GM12878 (cell line): ENCODE measurements at regions not wholly inside any gene's neighbourhood (a gene's known extent, or its start where the extent isn't known, plus 50 kb on each side); places are given as distances from the start of the nearest gene placed in this dataset.

Experiments
- BACH1 ChIP-seq: fragments of 450-650 bp; IDR thresholded peaks from 2 replicates; pipeline ENCODE4 v1.6.1; 2017; ENCODE audit warnings: mild to moderate bottlenecking, borderline replicate concordance
- NFXL1 ChIP-seq: fragments of 450-650 bp; IDR thresholded peaks from 2 replicates; pipeline ENCODE4 v1.6.1; 2017; ENCODE audit warnings: antibody characterized with exemption, mild to moderate bottlenecking, borderline replicate concordance
- POLR2A ChIP-seq: IDR thresholded peaks from 2 replicates; pipeline ENCODE4 v1.6.1; 2011; ENCODE audit warnings: low read depth, mild to moderate bottlenecking, low read length
- SRF ChIP-seq, 2 experiments: IDR thresholded peaks; 2 replicates each; pipeline ENCODE4 v1.6.1; 2011; ENCODE audit warnings: low read depth in 2 of 2, low read length in 2 of 2, mild to moderate bottlenecking in 1 of 2, moderate library complexity in 1 of 2
- TF ChIP-seq, protein P1 (sequence below), 3 experiments: IDR thresholded peaks in 2 of 3; conservative IDR thresholded peaks in 1 of 3; 2 replicates each; pipeline ENCODE4 v1.5.1; 2011; ENCODE audit warnings: low read depth in 3 of 3, low read length in 3 of 3, mild to moderate bottlenecking in 3 of 3, control low read depth in 2 of 3, moderate library complexity in 2 of 3, inconsistent platforms in 1 of 3, mixed read lengths in 1 of 3; ENCODE audit not compliant: control insufficient read depth in 2 of 3, insufficient read depth in 1 of 3; ENCODE audit errors: extremely low read depth in 1 of 3

GRCh38 chr14:98858158-98858557, 413.8 kb downstream of the BCL11B start:
- TF ChIP-seq, protein P1, sequence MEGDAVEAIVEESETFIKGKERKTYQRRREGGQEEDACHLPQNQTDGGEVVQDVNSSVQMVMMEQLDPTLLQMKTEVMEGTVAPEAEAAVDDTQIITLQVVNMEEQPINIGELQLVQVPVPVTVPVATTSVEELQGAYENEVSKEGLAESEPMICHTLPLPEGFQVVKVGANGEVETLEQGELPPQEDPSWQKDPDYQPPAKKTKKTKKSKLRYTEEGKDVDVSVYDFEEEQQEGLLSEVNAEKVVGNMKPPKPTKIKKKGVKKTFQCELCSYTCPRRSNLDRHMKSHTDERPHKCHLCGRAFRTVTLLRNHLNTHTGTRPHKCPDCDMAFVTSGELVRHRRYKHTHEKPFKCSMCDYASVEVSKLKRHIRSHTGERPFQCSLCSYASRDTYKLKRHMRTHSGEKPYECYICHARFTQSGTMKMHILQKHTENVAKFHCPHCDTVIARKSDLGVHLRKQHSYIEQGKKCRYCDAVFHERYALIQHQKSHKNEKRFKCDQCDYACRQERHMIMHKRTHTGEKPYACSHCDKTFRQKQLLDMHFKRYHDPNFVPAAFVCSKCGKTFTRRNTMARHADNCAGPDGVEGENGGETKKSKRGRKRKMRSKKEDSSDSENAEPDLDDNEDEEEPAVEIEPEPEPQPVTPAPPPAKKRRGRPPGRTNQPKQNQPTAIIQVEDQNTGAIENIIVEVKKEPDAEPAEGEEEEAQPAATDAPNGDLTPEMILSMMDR (IDR thresholded peaks at IDR 0.05 in 2 of 3, conservative IDR thresholded peaks at IDR 0.05 in 1 of 3; ENCODE audit: control insufficient read depth in 2 of 3, extremely low read depth in 1 of 3, insufficient read depth in 1 of 3, low read depth in 3 of 3, low read length in 3 of 3): no peak
- no peak for TF ChIP-seq NFXL1
- TF ChIP-seq SRF (IDR thresholded peaks at IDR 0.05; ENCODE audit: low read depth in 2 of 2, low read length in 2 of 2): no peak
- no peak for TF ChIP-seq BACH1
- TF ChIP-seq POLR2A: no peak
